ENCODE measurements at regions not wholly inside any gene's neighbourhood (a gene's known extent, or its start where the extent isn't known, plus 50 kb on each side); places are given as distances from the start of the nearest gene placed in this dataset.

- TF ChIP-seq ATF2 (IDR thresholded peaks at IDR 0.05; ENCODE audit: low read length) (no peak), CHD1 (IDR thresholded peaks at IDR 0.05; ENCODE audit: low read depth, low read length) (no peak), SUZ12 (IDR thresholded peaks at IDR 0.05; ENCODE audit: unreplicated experiment) (no peak)
Measured at GRCh38 chr18:41540237-41540871, 414.7 kb upstream of the PIK3C3 start (continued).

GRCh38 chr18:41538751-41539150 is 416.3 kb upstream of the PIK3C3 start:
- no peaks in the 10 kb centered on the region for H3K4me1 ChIP-seq (ENCODE audit: control insufficient read depth, insufficient read depth, low read length)
- no peak overlapping the region for H3K27ac ChIP-seq (ENCODE audit: control insufficient read depth, insufficient read depth)
- no peak overlapping the region for H3K4me2 ChIP-seq (ENCODE audit: control insufficient read depth, insufficient read depth)
- no peak overlapping the region for H3K9ac ChIP-seq (ENCODE audit: control insufficient read depth, insufficient read depth, low read length)
- ChIA-PET CTCF (no interaction called here), POLR2A (no interaction called here), SMC1A (ENCODE audit: uncharacterized antibody, unreplicated experiment) (no interaction called here), RAD21 (ENCODE audit: unreplicated experiment) (no interaction called here)
- H3K27me3 ChIP-seq (replicated peaks in 1 of 2; ENCODE audit: control insufficient read depth in 2 of 2, insufficient read depth in 2 of 2, low read length in 1 of 2), result no peaks in the 10 kb centered on the region
- DNase-seq (ENCODE audit: low read depth, low spot score), result no peak
- no peak for ATAC-seq
- no peak for TF ChIP-seq YY1 (IDR thresholded peaks at IDR 0.05; ENCODE audit: low read depth, low read length)
- TF ChIP-seq MTA2 (IDR thresholded peaks at IDR 0.05; ENCODE audit: low read depth), result no peak
- no peak for TF ChIP-seq REST (IDR thresholded peaks at IDR 0.05; ENCODE audit: low read depth, low read length)
- no peaks in the 10 kb centered on the region for H3K36me3 ChIP-seq (ENCODE audit: control insufficient read depth in 2 of 2, insufficient read depth in 2 of 2, low read length in 1 of 2)
- no peaks in the 10 kb centered on the region for H4K20me1 ChIP-seq (ENCODE audit: control insufficient read depth, insufficient read depth)
- no TSS peak for BruUV-seq (replicated peaks)
- H2AFZ ChIP-seq (ENCODE audit: control insufficient read depth, low read depth, low read length), result no peak overlapping the region
- intact Hi-C loops (cut with micrococcal nuclease; ENCODE audit: unreplicated experiment), result no loop called here
- H3K4me3 ChIP-seq, result no peak overlapping the region
- no peaks in the 10 kb centered on the region for H3K79me2 ChIP-seq (ENCODE audit: control insufficient read depth, insufficient read depth, low read length)
- WGBS (ENCODE audit: insufficient coverage, insufficient replicate concordance, low lambda C conversion rate, missing lambda C conversion rate), result 53% methylated on average over 2 of the region's 2 CpGs
- in situ Hi-C loops (cut with MboI), result no loop called here
- no peak for FAIRE-seq
- no peaks in the 10 kb centered on the region for H3K9me3 ChIP-seq (replicated peaks; ENCODE audit: control insufficient read depth, insufficient read depth, low read length)

All from GM12878 (cell line).